K562 (cell line): ENCODE measurements at regions not wholly inside any gene's neighbourhood (a gene's known extent, or its start where the extent isn't known, plus 50 kb on each side); places are given as distances from the start of the nearest gene placed in this dataset.
A peak's percentile ranks its signal among the peaks of the same experiment; 100 is the strongest.

Experiments used
- ATAC-seq: fragments of 200-7000 bp; cut with Tn5 transposase; 3 replicates; pipeline ENCODE4 v1.9.1; 2020; ENCODE audit warnings: moderate library complexity
- BruUV-seq: library from RNA; stranded (reverse); fragments of 400-500 nt; replicated peaks from 2 replicates; lab custom pipeline; 2021; lab: Mats Ljungman, UMichigan
- CTCF ChIA-PET: fragments of 300-600 bp; formaldehyde crosslinking; extraction: SDS; loops from one replicate; lab custom pipeline; 2021; ENCODE audit warnings: low intra/inter-chr PET ratio; lab: Yijun Ruan, JAX
- POLR2A ChIA-PET: fragments of 300-600, 350-650 bp; sonication (Branson Sonifier 250); formaldehyde crosslinking; extraction: SDS; loops from one replicate; lab custom pipeline; 2021; ENCODE audit warnings: antibody characterized with exemption, inconsistent platforms; lab: Yijun Ruan, JAX
- DNase-seq, 4 experiments: peaks; one replicate each; pipeline versions ENCODE4 v3.0.0 to v3.0.0-alpha.2; 2011 to 2018; ENCODE audit warnings: low spot score in 3 of 4, mixed read lengths in 3 of 4; ENCODE audit errors: extremely low read depth in 1 of 4
- FAIRE-seq: peaks from 2 replicates; lab custom pipeline; 2011; peaks lifted over from hg19 to GRCh38; lab: Jason Lieb, UNC
- H2AFZ ChIP-seq: 2 replicates; pipeline ENCODE4 v1.6.0; 2011; ENCODE audit warnings: low read depth, low read length, control low read depth, inconsistent platforms
- H3K27ac ChIP-seq: fragments of 200-600 bp; 3 replicates; pipeline ENCODE4 v1.8.0; 2011; ENCODE audit warnings: low read depth, mild to moderate bottlenecking, control low read depth, inconsistent platforms, low read length, moderate library complexity, mixed read lengths; ENCODE audit errors: extremely low read depth
- H3K27me3 ChIP-seq, 2 experiments: fragments of 300-600 bp in 1 of 2; 2 replicates in 1 of 2; 3 replicates in 1 of 2; pipeline versions ENCODE4 v1.6.0 to v1.8.0; 2011; ENCODE audit warnings: inconsistent platforms in 2 of 2, low read length in 2 of 2, mild to moderate bottlenecking in 1 of 2, mixed read lengths in 1 of 2, moderate library complexity in 1 of 2; ENCODE audit not compliant: control insufficient read depth in 2 of 2, insufficient read depth in 2 of 2
- H3K36me3 ChIP-seq: fragments of 300-600 bp; 3 replicates; pipeline ENCODE4 v1.8.0; 2011; ENCODE audit warnings: mild to moderate bottlenecking, low read length, inconsistent platforms; ENCODE audit not compliant: control insufficient read depth, insufficient read depth
- H3K4me1 ChIP-seq, 2 experiments: fragments of 200-600 bp in 1 of 2; replicated peaks in 1 of 2; 2 replicates in 1 of 2; 3 replicates in 1 of 2; pipeline versions ENCODE4 v1.5.1 to v1.8.0; 2011; ENCODE audit warnings: inconsistent platforms in 2 of 2, low read length in 2 of 2, mild to moderate bottlenecking in 1 of 2, mixed read lengths in 1 of 2, moderate library complexity in 1 of 2; ENCODE audit not compliant: control insufficient read depth in 2 of 2, insufficient read depth in 2 of 2
- H3K4me2 ChIP-seq: 2 replicates; pipeline ENCODE4 v1.6.1; 2011; ENCODE audit warnings: low read length, control low read depth, inconsistent platforms, mixed read lengths; ENCODE audit not compliant: insufficient read depth
- H3K4me3 ChIP-seq: fragments of 200-600 bp; sonication (generic), shearing (Covaris generic); 2 replicates; pipeline ENCODE4 v1.5.1; 2016; ENCODE audit warnings: control low read depth, inconsistent platforms
- H3K79me2 ChIP-seq: fragments of 200-600 bp; 3 replicates; pipeline ENCODE4 v1.8.0; 2011; ENCODE audit warnings: low read length, inconsistent platforms; ENCODE audit not compliant: control insufficient read depth, insufficient read depth
- H3K9ac ChIP-seq, 2 experiments: 2 replicates each; pipeline versions ENCODE4 v1.6.0 to v1.6.1; 2011; ENCODE audit warnings: low read depth in 2 of 2, low read length in 2 of 2, control low read depth in 1 of 2, inconsistent platforms in 1 of 2, mild to moderate bottlenecking in 1 of 2, mixed read lengths in 1 of 2; ENCODE audit not compliant: insufficient read depth in 1 of 2
- H3K9me1 ChIP-seq: one replicate; pipeline ENCODE4 v1.6.0; 2011; ENCODE audit warnings: inconsistent platforms, mild to moderate bottlenecking, low read length, moderate library complexity; ENCODE audit not compliant: control insufficient read depth, insufficient read depth
- H3K9me3 ChIP-seq: replicated peaks from 2 replicates; pipeline ENCODE4 v1.5.1; 2011; ENCODE audit warnings: low read depth, low read length, inconsistent platforms; ENCODE audit not compliant: control insufficient read depth, insufficient read depth
- H4K20me1 ChIP-seq: replicated peaks from 2 replicates; pipeline ENCODE4 v1.6.1; 2011; ENCODE audit warnings: low read length, inconsistent platforms, mixed read lengths; ENCODE audit not compliant: control insufficient read depth, insufficient read depth
- CHAMP1 ChIP-seq: fragments of 450-650 bp; IDR thresholded peaks from 2 replicates; pipeline ENCODE4 v1.6.1; 2016; ENCODE audit warnings: mild to moderate bottlenecking
- E4F1 ChIP-seq: fragments of 250-450 bp; sonication (Bioruptor Pico); IDR thresholded peaks from 2 replicates; pipeline ENCODE4 v1.5.0; 2021; ENCODE audit warnings: mild to moderate bottlenecking, borderline replicate concordance
- RAD21 ChIP-seq, 2 experiments: fragments of 250-450 bp in 1 of 2; fragments of 450-650 bp in 1 of 2; sonication (Bioruptor Pico) in 1 of 2; formaldehyde crosslinking in 1 of 2; IDR thresholded peaks in 1 of 2; conservative IDR thresholded peaks in 1 of 2; 2 replicates each; pipeline versions ENCODE4 v1.4.0 to v1.8.0; 2020 to 2022; ENCODE audit warnings: mild to moderate bottlenecking in 2 of 2, moderate library complexity in 1 of 2
- REST ChIP-seq, 2 experiments: fragments of 450-650 bp; formaldehyde crosslinking in 1 of 2; IDR thresholded peaks; 2 replicates each; pipeline versions ENCODE4 v1.4.0 to v1.6.1; 2014 to 2020; ENCODE audit warnings: mild to moderate bottlenecking in 2 of 2, borderline replicate concordance in 1 of 2, low read depth in 1 of 2
- STAG1 ChIP-seq: sonication (generic); formaldehyde crosslinking; IDR thresholded peaks from 2 replicates; pipeline ENCODE4 v1.5.0; 2020; ENCODE audit warnings: missing genetic modification reagents, borderline replicate concordance
- WGBS: fragments of 100-300 bp; shearing (Covaris generic); methylation state at CpG from one replicate; pipeline ENCODE4 v1.1.6; 2016; ENCODE audit warnings: low coverage, mixed read lengths; ENCODE audit not compliant: insufficient coverage; ENCODE audit errors: missing lambda C conversion rate; 5-methylcytosine and 5-hydroxymethylcytosine counted together
- in situ Hi-C: fragments of 300-500 bp; cut with MboI; formaldehyde crosslinking; loops from 4 replicates; pipeline ENCODE4 v1.15.0; 2018; ENCODE audit warnings: inconsistent platforms, mixed read lengths
- intact Hi-C: fragments of 100-400 bp; cut with micrococcal nuclease; formaldehyde crosslinking; loops from 2 replicates; pipeline ENCODE4 v1.14.2; 2022

GRCh38 chr4:153084980-153085630 is 119.1 kb upstream of the TRIM2 start:
- peak; percentile 65 to 79 (median 75) for DNase-seq
- ChIA-PET CTCF (interaction anchor here (0.5 to 2.9 kb wide), 8 partner anchors 37 to 1722 kb away, joined by 3 to 20 read pairs (median 3); no protein-coding TSS in a partner anchor), POLR2A (interaction anchor here (0.7 kb wide), 2 partner anchors 11 to 194 kb away, joined by 3 read pairs; no protein-coding TSS in a partner anchor)
- Histone ChIP-seq H2AFZ (0 out of 2 replicates have a peak overlapping the region, but pooled peaks have one; percentile 19), H3K4me3 (no peak overlapping the region), H3K27me3 (peaks cover 6 to 47% of the 10 kb centered on the region in 2 experiments), H3K4me2 (no peak overlapping the region), H3K36me3 (no peaks in the 10 kb centered on the region), H3K4me1 (no peaks in the 10 kb centered on the region), H3K9me1 (no peaks in the 10 kb centered on the region), H3K79me2 (no peaks in the 10 kb centered on the region), H4K20me1 (peaks cover 6% of the 10 kb centered on the region), H3K9me3 (no peaks in the 10 kb centered on the region), H3K9ac (no peak overlapping the region), H3K27ac (no peak overlapping the region)
- FAIRE-seq, result peak; percentile 84
- WGBS, result under 1% methylated on average over 11 of the region's 11 CpGs
- BruUV-seq, result no TSS peak
- in situ Hi-C loops (no loop called here), intact Hi-C loops (loop anchor here (1.0 to 10.0 kb wide), 4 partner anchors 148 to 560 kb away; partner anchors contain the start of gene FHDC1)
- peak; percentile 88 for ATAC-seq
- TF ChIP-seq RAD21 (CRISPR knock-in tag; conservative IDR thresholded peaks at IDR 0.05 in 1 of 2, IDR thresholded peaks at IDR 0.05 in 1 of 2), result peak; percentile 69 to 74
- TF ChIP-seq E4F1 (CRISPR knock-in tag), result no peak
- peak; percentile 51; the same call in 1 of the 2 replicates for TF ChIP-seq STAG1
- TF ChIP-seq REST (IDR thresholded peaks at IDR 0.05; ENCODE audit: borderline replicate concordance), result peak; percentile 61; the same call in 1 of the 2 replicates
- TF ChIP-seq REST (CRISPR knock-in tag; IDR thresholded peaks at IDR 0.05; ENCODE audit: low read depth), result no peak
- no peak for TF ChIP-seq CHAMP1
